Activated T-cell treated with anti-CD3 and anti-CD28 coated beads for 1 hour (primary cell): ENCODE measurements at regions not wholly inside any gene's neighbourhood (a gene's known extent, or its start where the extent isn't known, plus 50 kb on each side); places are given as distances from the start of the nearest gene placed in this dataset.
"Not testable (repeated sequence)": the region's sequence is repeated elsewhere in the genome, so short reads cannot be mapped to it uniquely, and the experiment has no call there.

Source experiments
- DNase-seq: peaks from one replicate; pipeline ENCODE4 v3.0.0-alpha.2; 2020; ENCODE audit warnings: low read depth

- no peak for DNase-seq
Measured at GRCh38 chr5:166725593-166725992, 1565.9 kb upstream of the WWC1 start.

GRCh38 chr5:166726406-166726805 lies 1565.0 kb upstream of the WWC1 start:
- DNase-seq = no peak

GRCh38 chr5:166742951-166743350 lies 1548.5 kb upstream of the WWC1 start:
- not testable (repeated sequence) for DNase-seq

- DNase-seq = no peak
Measured at GRCh38 chr5:166746506-166746905, 1544.9 kb upstream of the WWC1 start.

GRCh38 chr5:166750376-166750775 lies 1541.1 kb upstream of the WWC1 start:
- DNase-seq = no peak

GRCh38 chr5:166758151-166758550 lies 1533.3 kb upstream of the WWC1 start:
- no peak for DNase-seq

GRCh38 chr5:166767858-166768257 lies 1523.6 kb upstream of the WWC1 start:
- DNase-seq = no peak

GRCh38 chr5:166768536-166768935 lies 1522.9 kb upstream of the WWC1 start:
- no peak for DNase-seq

GRCh38 chr5:166772770-166773169 lies 1518.7 kb upstream of the WWC1 start:
- no peak for DNase-seq

GRCh38 chr5:166781737-166782136 lies 1509.7 kb upstream of the WWC1 start:
- no peak for DNase-seq

GRCh38 chr5:166784545-166785078 lies 1506.8 kb upstream of the WWC1 start:
- DNase-seq = no peak

GRCh38 chr5:166786178-166786577 lies 1505.3 kb upstream of the WWC1 start:
- no peak for DNase-seq

GRCh38 chr5:166786889-166787288 lies 1504.6 kb upstream of the WWC1 start:
- DNase-seq = no peak

GRCh38 chr5:166788050-166788449 lies 1503.4 kb upstream of the WWC1 start:
- no peak for DNase-seq

- DNase-seq = no peak
Measured at GRCh38 chr5:166795756-166796155, 1495.7 kb upstream of the WWC1 start.

- no peak for DNase-seq
Measured at GRCh38 chr5:166803058-166803457, 1488.4 kb upstream of the WWC1 start.

GRCh38 chr5:166804223-166804622 lies 1487.2 kb upstream of the WWC1 start:
- DNase-seq = not testable (repeated sequence)

- not testable (repeated sequence) for DNase-seq
Measured at GRCh38 chr5:166804693-166805092, 1486.8 kb upstream of the WWC1 start.

- not testable (repeated sequence) for DNase-seq
Measured at GRCh38 chr5:166810093-166810658, 1481.3 kb upstream of the WWC1 start.

GRCh38 chr5:166810721-166811120 lies 1480.7 kb upstream of the WWC1 start:
- no peak for DNase-seq

- DNase-seq = no peak
Measured at GRCh38 chr5:166823360-166823759, 1468.1 kb upstream of the WWC1 start.

GRCh38 chr5:166834246-166834645 lies 1457.2 kb upstream of the WWC1 start:
- no peak for DNase-seq

- no peak for DNase-seq
Measured at GRCh38 chr5:166845044-166845443, 1446.4 kb upstream of the WWC1 start.

GRCh38 chr5:166856791-166857190 lies 1434.7 kb upstream of the WWC1 start:
- no peak for DNase-seq
